Effector memory CD4-positive, alpha-beta T cell (primary cell): ENCODE measurements at regions not wholly inside any gene's neighbourhood (a gene's known extent, or its start where the extent isn't known, plus 50 kb on each side); places are given as distances from the start of the nearest gene placed in this dataset.

ENCODE experiments used
- DNase-seq, 3 donors: peaks; one replicate each; pipeline ENCODE4 v3.0.0-alpha.2; 2020
- H3K27ac ChIP-seq: 2 replicates; pipeline ENCODE4 v1.7.0; 2013; ENCODE audit warnings: mild to moderate bottlenecking, low read length, moderate library complexity; ENCODE audit not compliant: insufficient read depth, poor library complexity, severe bottlenecking
- H3K27me3 ChIP-seq: replicated peaks from 2 replicates; pipeline ENCODE4 v1.7.0; 2013; ENCODE audit warnings: mild to moderate bottlenecking, low read length; ENCODE audit not compliant: insufficient read depth, control insufficient read depth, poor library complexity, severe bottlenecking
- H3K36me3 ChIP-seq: 2 replicates; pipeline ENCODE4 v1.7.0; 2013; ENCODE audit warnings: mild to moderate bottlenecking, low read length, moderate library complexity; ENCODE audit not compliant: control insufficient read depth, insufficient read depth
- H3K4me1 ChIP-seq: 2 replicates; pipeline ENCODE4 v1.7.0; 2013; ENCODE audit warnings: low read length, mild to moderate bottlenecking; ENCODE audit not compliant: control insufficient read depth, insufficient read depth, poor library complexity, severe bottlenecking
- H3K4me3 ChIP-seq: 2 replicates; pipeline ENCODE4 v1.7.0; 2013; ENCODE audit warnings: low read length, low read depth, mild to moderate bottlenecking; ENCODE audit not compliant: insufficient read depth, poor library complexity, severe bottlenecking
- H3K9me3 ChIP-seq: 2 replicates; pipeline ENCODE4 v1.7.0; 2013; ENCODE audit warnings: mild to moderate bottlenecking, low read length, moderate library complexity; ENCODE audit not compliant: control insufficient read depth

- H3K36me3 ChIP-seq, result no peaks in the 10 kb centered on the region
- H3K9me3 ChIP-seq, result no peaks in the 10 kb centered on the region
- H3K27ac ChIP-seq, result no peak overlapping the region
- no peaks in the 10 kb centered on the region for H3K4me1 ChIP-seq
- H3K27me3 ChIP-seq, result no peaks in the 10 kb centered on the region
- no peak for DNase-seq
- H3K4me3 ChIP-seq, result no peak overlapping the region
Measured at GRCh38 chr5:139733698-139734538, 61.7 kb upstream of the PSD2 start.

GRCh38 chr5:139734539-139734916, 61.1 kb upstream of the PSD2 start:
- Histone ChIP-seq H3K9me3 (no peaks in the 10 kb centered on the region), H3K4me1 (no peaks in the 10 kb centered on the region), H3K4me3 (no peak overlapping the region), H3K27me3 (no peaks in the 10 kb centered on the region), H3K36me3 (no peaks in the 10 kb centered on the region), H3K27ac (no peak overlapping the region)
- no peak for DNase-seq

- H3K4me3 ChIP-seq, result no peak overlapping the region
- no peaks in the 10 kb centered on the region for H3K27me3 ChIP-seq
- H3K36me3 ChIP-seq, result no peaks in the 10 kb centered on the region
- DNase-seq, result no peak
- H3K27ac ChIP-seq, result no peak overlapping the region
- H3K4me1 ChIP-seq, result no peaks in the 10 kb centered on the region
- no peaks in the 10 kb centered on the region for H3K9me3 ChIP-seq
Measured at GRCh38 chr5:139738193-139739149, 57.1 kb upstream of the PSD2 start.

- Histone ChIP-seq H3K27me3 (no peaks in the 10 kb centered on the region), H3K27ac (no peak overlapping the region), H3K9me3 (no peaks in the 10 kb centered on the region), H3K4me3 (no peak overlapping the region), H3K4me1 (no peaks in the 10 kb centered on the region), H3K36me3 (no peaks in the 10 kb centered on the region)
- DNase-seq, result no peak
Measured at GRCh38 chr5:139739150-139739974, 56.2 kb upstream of the PSD2 start.

- Histone ChIP-seq H3K27ac (no peak overlapping the region), H3K9me3 (no peaks in the 10 kb centered on the region), H3K4me3 (no peak overlapping the region), H3K27me3 (no peaks in the 10 kb centered on the region), H3K36me3 (no peaks in the 10 kb centered on the region), H3K4me1 (no peaks in the 10 kb centered on the region)
- no peak for DNase-seq
Measured at GRCh38 chr5:139740138-139740991, 55.2 kb upstream of the PSD2 start.

GRCh38 chr5:139740992-139741672, 54.5 kb upstream of the PSD2 start:
- Histone ChIP-seq H3K4me3 (no peak overlapping the region), H3K36me3 (no peaks in the 10 kb centered on the region), H3K4me1 (peaks cover 2% of the 10 kb centered on the region), H3K27me3 (no peaks in the 10 kb centered on the region), H3K9me3 (no peaks in the 10 kb centered on the region), H3K27ac (no peak overlapping the region)
- no peak for DNase-seq

- Histone ChIP-seq H3K4me1 (peaks cover 6% of the 10 kb centered on the region), H3K27ac (no peak overlapping the region), H3K9me3 (no peaks in the 10 kb centered on the region), H3K27me3 (no peaks in the 10 kb centered on the region), H3K36me3 (no peaks in the 10 kb centered on the region), H3K4me3 (no peak overlapping the region)
- DNase-seq, result no peak
Measured at GRCh38 chr5:139741823-139742172, 53.8 kb upstream of the PSD2 start.

- Histone ChIP-seq H3K27ac (no peak overlapping the region), H3K4me3 (no peak overlapping the region), H3K27me3 (peaks cover under 1% of the 10 kb centered on the region), H3K36me3 (no peaks in the 10 kb centered on the region), H3K9me3 (no peaks in the 10 kb centered on the region), H3K4me1 (peaks cover 11% of the 10 kb centered on the region)
- no peak for DNase-seq
Measured at GRCh38 chr5:139742173-139742903, 53.3 kb upstream of the PSD2 start.
